ENCODE measurements at regions not wholly inside any gene's neighbourhood (a gene's known extent, or its start where the extent isn't known, plus 50 kb on each side); places are given as distances from the start of the nearest gene placed in this dataset.

DNA sequence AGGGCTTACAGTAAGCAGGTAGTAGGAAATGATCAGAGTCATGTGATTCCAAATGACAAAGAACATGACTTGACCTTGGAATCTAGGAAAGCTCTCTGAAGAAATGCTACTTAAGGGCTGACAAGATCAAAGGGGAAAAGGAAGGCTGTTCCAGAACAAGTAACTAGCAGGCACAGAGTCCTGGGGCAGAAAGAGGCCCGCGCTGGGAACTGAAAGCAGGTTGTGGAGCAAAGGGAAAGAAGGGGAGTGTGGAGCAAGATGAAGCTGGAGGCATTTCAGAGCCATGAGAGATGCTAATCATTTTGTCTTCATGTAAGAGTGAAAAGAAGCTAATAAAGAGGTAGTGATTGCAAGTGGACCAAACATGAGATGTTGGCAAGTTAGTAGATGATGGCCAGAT, 397.5 kb downstream of the DTWD2 start:
- TF ChIP-seq ZNF274 (IDR thresholded peaks at IDR 0.05; ENCODE audit: low read depth, low read length) (no peak), YY1 (IDR thresholded peaks at IDR 0.05; ENCODE audit: insufficient read depth, insufficient read length) (no peak), SUZ12 (IDR thresholded peaks at IDR 0.05; ENCODE audit: extremely low read depth, insufficient read depth, insufficient read length) (no peak)

Data from NT2/D1 (cell line).